ENCODE measurements at regions not wholly inside any gene's neighbourhood (a gene's known extent, or its start where the extent isn't known, plus 50 kb on each side); places are given as distances from the start of the nearest gene placed in this dataset.
"Not testable (repeated sequence)": the region's sequence is repeated elsewhere in the genome, so short reads cannot be mapped to it uniquely, and the experiment has no call there.

DNA sequence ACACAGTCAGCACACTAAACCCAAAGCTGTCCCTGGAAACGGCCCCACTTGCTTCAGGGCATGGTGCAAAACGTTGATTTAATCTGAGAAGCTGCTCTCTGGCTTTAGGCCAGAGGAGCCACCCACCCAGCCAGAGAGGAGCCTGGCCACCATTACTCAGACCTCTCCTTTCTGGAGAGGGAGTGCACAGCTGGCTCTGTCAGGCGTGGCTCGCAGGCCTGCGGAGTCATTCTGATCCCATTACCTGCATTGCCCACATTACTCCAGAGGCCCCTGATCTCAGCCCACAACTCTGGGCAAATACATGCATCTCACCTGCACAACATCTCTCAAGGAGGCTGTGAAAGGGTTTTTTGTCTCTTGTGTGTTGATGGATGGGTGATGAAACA, 370.0 kb upstream of the IGFBP3 start:
- DNase-seq (ENCODE audit: low spot score), result no peak

GRCh38 chr7:46290374-46291049, 369.4 kb upstream of the IGFBP3 start:
- DNase-seq (ENCODE audit: low spot score), result no peak

DNA sequence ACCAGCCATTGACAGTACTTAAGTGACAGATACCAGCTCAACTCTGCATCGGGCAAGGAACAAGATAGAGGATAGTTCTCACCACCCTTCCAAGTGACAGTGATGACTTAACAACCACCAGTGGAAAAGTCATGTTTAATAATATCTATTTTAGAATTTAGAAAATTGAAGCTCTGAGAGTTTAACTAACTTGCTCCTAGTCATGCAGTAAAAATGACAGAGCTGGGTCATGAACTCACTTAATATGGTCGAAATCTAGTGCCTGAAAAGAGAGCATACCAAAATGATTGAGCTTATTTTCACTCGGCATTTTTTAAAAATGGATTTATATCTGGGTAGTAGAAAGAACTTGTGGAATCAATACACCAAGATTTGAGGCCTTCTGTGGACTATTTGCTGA, 367.8 kb upstream of the IGFBP3 start:
- no peak for DNase-seq (ENCODE audit: low spot score)

GRCh38 chr7:46288010-46288409, 366.9 kb upstream of the IGFBP3 start:
- DNase-seq (ENCODE audit: low spot score), result no peak

GRCh38 chr7:46286957-46287356, 365.9 kb upstream of the IGFBP3 start:
- no peak for DNase-seq (ENCODE audit: low spot score)

- DNase-seq (ENCODE audit: low spot score), result no peak
These were observed 365.3 kb upstream of the IGFBP3 start for GRCh38 chr7:46286356-46286755.

- no peak for DNase-seq (ENCODE audit: low spot score)
These were observed 364.8 kb upstream of the IGFBP3 start for GRCh38 chr7:46285878-46286277.

GRCh38 chr7:46283852-46284251, 362.8 kb upstream of the IGFBP3 start:
- DNase-seq (ENCODE audit: low spot score), result no peak

GRCh38 chr7:46282155-46282554, 361.1 kb upstream of the IGFBP3 start:
- no peak for DNase-seq (ENCODE audit: low spot score)

DNA sequence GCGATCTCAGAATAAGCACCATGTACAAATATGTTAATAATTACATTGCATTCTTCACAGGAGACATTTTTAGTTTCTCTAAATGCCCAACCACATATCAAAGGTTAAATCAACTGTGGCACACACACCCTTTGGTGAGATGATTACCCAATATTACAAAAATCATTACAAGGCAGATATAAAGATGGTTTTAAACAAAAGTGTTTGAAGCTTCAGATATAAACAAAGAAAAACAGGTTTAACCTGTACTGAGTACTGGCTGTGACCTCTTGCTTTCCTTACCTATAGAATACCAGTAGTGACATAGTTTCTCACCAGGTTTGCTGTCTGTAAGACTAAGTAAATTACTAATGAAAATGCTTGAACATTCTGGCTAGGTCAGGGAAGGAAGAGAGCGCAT, 360.0 kb upstream of the IGFBP3 start:
- DNase-seq (ENCODE audit: low spot score), result no peak

- DNase-seq (ENCODE audit: low spot score), result no peak
These were observed 358.2 kb upstream of the IGFBP3 start for GRCh38 chr7:46279290-46279689.

DNA sequence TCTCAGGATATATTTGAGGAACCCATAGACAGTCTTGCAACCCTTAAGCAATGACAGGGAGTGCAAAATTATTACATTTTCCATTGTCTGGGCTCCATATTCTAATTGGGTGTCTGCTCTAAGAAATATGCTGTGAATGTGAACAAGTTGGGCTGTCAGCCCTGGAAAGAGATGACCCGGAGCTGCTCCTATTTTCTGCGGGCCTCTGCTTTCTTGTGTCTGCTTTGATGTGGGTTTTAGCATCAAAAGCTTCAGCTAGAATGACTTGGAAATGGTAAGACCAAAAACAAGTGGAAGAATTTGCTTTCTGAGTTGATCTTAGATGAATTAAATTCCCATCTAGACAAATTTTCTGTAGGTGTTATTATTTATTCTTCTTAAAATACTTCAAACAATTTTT, 343.6 kb upstream of the IGFBP3 start:
- no peak for DNase-seq (ENCODE audit: low spot score)

- DNase-seq (ENCODE audit: low spot score), result not testable (repeated sequence)
These were observed 340.6 kb upstream of the IGFBP3 start for GRCh38 chr7:46261638-46262037.

DNA sequence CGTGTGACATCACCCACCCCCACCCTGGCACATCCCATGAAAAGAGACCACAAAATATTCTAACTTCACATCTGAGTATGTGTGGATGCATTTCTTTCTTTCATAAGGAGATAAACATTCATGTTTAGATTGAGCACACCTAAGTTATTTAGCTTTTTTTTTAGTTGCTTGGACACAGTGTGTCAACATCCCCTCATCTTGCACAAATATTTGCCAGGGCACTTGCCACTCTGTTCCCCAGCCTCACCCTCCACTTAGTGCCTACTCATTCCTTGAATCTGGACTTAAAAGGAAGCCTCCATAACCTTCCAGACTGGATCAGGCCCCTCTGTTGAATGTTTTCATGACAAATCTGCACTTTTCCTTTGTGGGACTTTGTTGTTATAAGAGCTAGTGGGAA, 338.9 kb upstream of the IGFBP3 start:
- no peak for DNase-seq (ENCODE audit: low spot score)

DNA sequence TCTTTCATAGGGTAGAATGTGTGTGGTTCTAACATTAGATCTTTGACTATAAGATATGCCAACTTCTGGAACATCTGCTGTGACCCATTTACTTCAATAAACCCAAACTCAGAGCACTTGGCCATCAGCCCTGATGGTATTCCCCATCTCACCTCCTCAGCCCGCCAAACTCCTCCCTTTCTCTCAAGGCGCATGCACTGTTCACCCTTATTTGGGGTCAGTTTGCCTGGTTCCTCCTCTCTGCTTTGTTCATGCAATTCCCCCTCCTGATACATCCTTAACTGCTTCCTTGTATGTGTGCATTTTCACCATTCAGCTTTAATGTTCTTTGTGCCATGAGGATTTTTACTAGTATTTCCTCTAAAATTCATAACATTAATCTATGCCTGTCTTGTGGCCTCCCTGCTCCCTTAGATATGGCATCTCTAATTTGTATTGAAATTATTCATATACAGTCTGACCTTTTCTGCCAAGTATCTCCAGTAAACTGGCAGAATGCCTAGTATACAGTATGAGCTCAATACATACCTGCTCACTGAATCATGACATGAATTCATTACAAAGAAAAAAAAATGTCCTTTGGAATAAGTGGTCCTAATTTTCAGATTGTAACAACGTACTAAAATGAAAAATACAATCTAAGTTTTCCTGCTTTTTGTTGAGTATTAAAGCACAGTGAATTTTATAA, 336.8 kb upstream of the IGFBP3 start:
- DNase-seq (ENCODE audit: low spot score), result no peak

GRCh38 chr7:46256870-46257661, 336.0 kb upstream of the IGFBP3 start:
- no peak for DNase-seq (ENCODE audit: low spot score)

- no peak for DNase-seq (ENCODE audit: low spot score)
These were observed 332.4 kb upstream of the IGFBP3 start for GRCh38 chr7:46253520-46253919.

DNA sequence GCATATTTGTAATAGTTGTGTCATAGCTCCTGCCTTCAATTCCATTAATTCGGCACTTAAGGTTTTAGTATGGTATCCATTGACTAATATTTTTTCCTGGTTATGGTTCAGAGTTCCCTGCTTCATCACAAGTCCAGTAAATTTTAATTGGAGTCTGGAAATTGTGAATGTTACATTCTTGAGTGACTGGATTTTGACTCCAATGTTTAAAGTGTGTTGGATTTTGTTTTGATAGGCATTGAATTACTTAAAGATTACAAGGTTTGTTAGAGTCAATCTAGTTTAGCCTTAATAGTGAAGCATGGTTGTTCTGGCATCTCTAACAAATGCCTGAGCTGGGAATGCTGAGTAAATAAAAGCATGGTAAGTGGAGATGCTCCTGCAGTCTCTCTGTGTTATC, 326.6 kb upstream of the IGFBP3 start:
- no peak for DNase-seq (ENCODE audit: low spot score)

- DNase-seq (ENCODE audit: low spot score), result no peak
These were observed 324.6 kb upstream of the IGFBP3 start for GRCh38 chr7:46245586-46246111.

- DNase-seq (ENCODE audit: low spot score), result no peak
These were observed 323.7 kb upstream of the IGFBP3 start for GRCh38 chr7:46244757-46245156.

DNA sequence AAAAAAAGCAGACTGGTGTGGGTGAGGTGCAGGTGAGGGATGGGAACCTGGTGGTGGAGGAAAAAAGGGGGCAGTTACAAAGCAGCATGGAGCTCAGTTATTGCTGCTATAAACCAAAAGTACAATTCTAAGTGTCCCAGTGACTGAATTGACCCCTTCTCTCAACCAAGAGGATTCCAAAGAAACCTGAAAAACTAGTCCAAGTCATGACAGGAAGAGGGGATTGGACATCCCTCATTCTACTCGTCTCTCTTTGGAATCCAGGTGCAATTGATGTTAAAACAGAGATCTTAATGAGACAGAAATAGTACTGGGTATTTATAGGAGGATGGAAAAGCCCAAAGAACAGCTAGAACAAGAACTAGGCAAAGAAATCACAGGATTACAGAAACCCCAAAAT, 322.3 kb upstream of the IGFBP3 start:
- DNase-seq (ENCODE audit: low spot score), result no peak

- DNase-seq (ENCODE audit: low spot score), result no peak
These were observed 318.8 kb upstream of the IGFBP3 start for GRCh38 chr7:46239846-46240245.

DNA sequence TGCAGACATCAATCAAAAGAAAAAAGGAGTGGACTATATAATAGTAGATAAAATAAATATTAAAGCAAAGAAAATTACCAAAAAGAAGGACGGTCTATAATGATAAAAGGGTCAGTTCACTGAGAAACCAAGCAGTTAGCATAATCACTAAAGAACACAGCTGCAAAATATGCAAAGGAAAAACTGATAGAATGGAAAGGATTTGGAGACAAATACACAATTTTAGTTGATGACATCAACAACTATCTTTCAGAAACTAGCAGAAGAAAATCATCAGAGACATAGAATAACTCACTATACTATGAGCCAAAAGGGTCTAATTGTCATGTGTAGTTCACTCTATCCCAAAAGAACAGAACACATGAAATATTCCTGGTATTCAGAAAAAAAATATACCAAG, 316.4 kb upstream of the IGFBP3 start:
- DNase-seq (ENCODE audit: low spot score), result no peak

All from germinal center (tissue), 1 donor.